Stomach (tissue), 8 donors: ENCODE measurements at regions not wholly inside any gene's neighbourhood (a gene's known extent, or its start where the extent isn't known, plus 50 kb on each side); places are given as distances from the start of the nearest gene placed in this dataset.
A peak's percentile ranks its signal among the peaks of the same experiment; 100 is the strongest.

ENCODE experiments used
- DNase-seq, 2 donors: peaks; one replicate each; pipeline versions ENCODE4 v3.0.0 to v3.0.0-alpha.2; 2013 to 2019
- H3K27ac ChIP-seq, 5 donors: fragments of 200-600 bp in 4 of 5; sonication (generic) in 4 of 5; one replicate each; pipeline ENCODE4 v1.5.1; 2013 to 2019; ENCODE audit warnings: mild to moderate bottlenecking in 1 of 5, moderate library complexity in 1 of 5
- H3K27me3 ChIP-seq, 3 donors: fragments of 200-600 bp; sonication (generic); one replicate each; pipeline ENCODE4 v1.5.1; 2017 to 2019; ENCODE audit warnings: mixed run types in 1 of 3
- H3K36me3 ChIP-seq, 4 donors: fragments of 200-600 bp; sonication (generic); 1 replicate in 3 of 4; 2 replicates in 1 of 4; pipeline ENCODE4 v1.5.1; 2016 to 2019
- H3K4me1 ChIP-seq, 4 donors: fragments of 200-600 bp; sonication (generic); one replicate each; pipeline ENCODE4 v1.5.1; 2016 to 2019
- H3K4me3 ChIP-seq, 4 donors: fragments of 200-600 bp; sonication (generic) in 3 of 4; one replicate each; pipeline ENCODE4 v1.5.1; 2016 to 2019; ENCODE audit warnings: mild to moderate bottlenecking in 1 of 4
- H3K9me3 ChIP-seq, 4 donors: fragments of 200-600 bp; sonication (generic); one replicate each; pipeline ENCODE4 v1.5.1; 2016 to 2019
- CTCF ChIP-seq, 7 experiments: fragments of 450-650 bp in 4 of 7; fragments of 200-600 bp in 3 of 7; sonication (generic) in 3 of 7; IDR thresholded peaks; one replicate each; pipeline ENCODE4 v1.5.1; 2016 to 2019; ENCODE audit warnings: antibody characterized with exemption in 7 of 7, control low read depth in 2 of 7, mild to moderate bottlenecking in 1 of 7
- EP300 ChIP-seq: sonication (generic); formaldehyde crosslinking; IDR thresholded peaks from one replicate; pipeline ENCODE4 v1.6.1; 2017; ENCODE audit warnings: antibody characterized with exemption
- POLR2A ChIP-seq, 4 donors: fragments of 450-650 bp; IDR thresholded peaks; one replicate each; pipeline ENCODE4 v1.6.1; 2016; ENCODE audit warnings: antibody characterized with exemption in 4 of 4, control low read depth in 2 of 4, mild to moderate bottlenecking in 1 of 4, moderate library complexity in 1 of 4
- POLR2AphosphoS5 ChIP-seq, 3 donors: sonication (generic); formaldehyde crosslinking; IDR thresholded peaks; one replicate each; pipeline ENCODE4 v1.6.1; 2016; ENCODE audit warnings: antibody characterized with exemption in 3 of 3
- WGBS, 5 donors: extraction: QIAGEN DNeasy Blood & Tissue Kit in 3 of 5; methylation state at CpG; one replicate each; pipeline versions ENCODE4 v1.1.5 to v1.1.7; 2013 to 2018; 5-methylcytosine and 5-hydroxymethylcytosine counted together
- intact Hi-C: fragments of 100-400 bp; cut with DNase I; formaldehyde crosslinking; loops from one replicate; pipeline ENCODE4 v1.15.1; 2023; ENCODE audit warnings: low total_unique reads
- donor health status: healthy with polysubstance abuse.
- donor health status: Bipolar disorder and iron deficiency.
- donor health status: healthy.

- intact Hi-C loops, result no loop called here
- no peak overlapping the region for H3K27ac ChIP-seq
- H3K36me3 ChIP-seq, result no peaks in the 10 kb centered on the region
- 66 to 88% (median 79%) methylated on average over 2 of the region's 2 CpGs for WGBS, 5 donors
- no peak overlapping the region for H3K4me3 ChIP-seq
- no peak for TF ChIP-seq CTCF (IDR thresholded peaks at IDR 0.05)
- TF ChIP-seq EP300, result no peak
- TF ChIP-seq POLR2A (IDR thresholded peaks at IDR 0.05), result no peak
- no peak for TF ChIP-seq POLR2AphosphoS5 (IDR thresholded peaks at IDR 0.05)
- H3K27me3 ChIP-seq, result no peaks in the 10 kb centered on the region
- peak in 1 of 2 donors; percentile 20 for DNase-seq
- H3K4me1 ChIP-seq, result no peaks in the 10 kb centered on the region
- H3K9me3 ChIP-seq, result no peaks in the 10 kb centered on the region
Measured at GRCh38 chr2:59538398-59538911, 1015.0 kb downstream of the BCL11A start.

- no peak overlapping the region for H3K4me3 ChIP-seq
- no peaks in the 10 kb centered on the region for H3K36me3 ChIP-seq
- H3K4me1 ChIP-seq, result no peaks in the 10 kb centered on the region
- intact Hi-C loops, result no loop called here
- no peaks in the 10 kb centered on the region for H3K27me3 ChIP-seq
- H3K9me3 ChIP-seq, result no peaks in the 10 kb centered on the region
- TF ChIP-seq POLR2AphosphoS5 (IDR thresholded peaks at IDR 0.05), result no peak
- TF ChIP-seq CTCF (IDR thresholded peaks at IDR 0.05), result no peak
- TF ChIP-seq POLR2A (IDR thresholded peaks at IDR 0.05), result no peak
- TF ChIP-seq EP300, result no peak
- WGBS, 5 donors, result 92 to 98% (median 97%) methylated on average over 3 of the region's 3 CpGs
- DNase-seq, result no peak
- no peak overlapping the region for H3K27ac ChIP-seq
Measured at GRCh38 chr2:59532808-59533207, 1020.6 kb downstream of the BCL11A start.

GRCh38 chr2:59530258-59530657 lies 1023.2 kb downstream of the BCL11A start:
- 60 to 77% (median 64%) methylated on average over 1 of the region's 1 CpG for WGBS, 5 donors
- no peaks in the 10 kb centered on the region for H3K27me3 ChIP-seq
- H3K9me3 ChIP-seq, result no peaks in the 10 kb centered on the region
- no peak for TF ChIP-seq EP300
- TF ChIP-seq CTCF (IDR thresholded peaks at IDR 0.05), result no peak
- no peak for TF ChIP-seq POLR2A (IDR thresholded peaks at IDR 0.05)
- TF ChIP-seq POLR2AphosphoS5 (IDR thresholded peaks at IDR 0.05), result no peak
- intact Hi-C loops, result no loop called here
- no peaks in the 10 kb centered on the region for H3K36me3 ChIP-seq
- H3K4me3 ChIP-seq, result no peak overlapping the region
- H3K27ac ChIP-seq, result no peak overlapping the region
- H3K4me1 ChIP-seq, result no peaks in the 10 kb centered on the region
- DNase-seq, result no peak

GRCh38 chr2:59529726-59530125 lies 1023.7 kb downstream of the BCL11A start:
- Histone ChIP-seq H3K4me1 (no peaks in the 10 kb centered on the region), H3K36me3 (no peaks in the 10 kb centered on the region), H3K27ac (no peak overlapping the region), H3K9me3 (no peaks in the 10 kb centered on the region), H3K4me3 (no peak overlapping the region), H3K27me3 (no peaks in the 10 kb centered on the region)
- 41 to 59% (median 48%) methylated on average over 7 of the region's 7 CpGs for WGBS, 5 donors
- peak in 1 of 2 donors; percentile 53 for DNase-seq
- intact Hi-C loops, result no loop called here
- TF ChIP-seq POLR2AphosphoS5 (IDR thresholded peaks at IDR 0.05) (no peak), EP300 (no peak), CTCF (IDR thresholded peaks at IDR 0.05) (no peak), POLR2A (IDR thresholded peaks at IDR 0.05) (no peak)
